Left renal cortex interstitium (tissue), 4 donors: ENCODE measurements at regions not wholly inside any gene's neighbourhood (a gene's known extent, or its start where the extent isn't known, plus 50 kb on each side); places are given as distances from the start of the nearest gene placed in this dataset.

Experiments used
- DNase-seq, 4 donors: peaks; one replicate each; pipeline ENCODE4 v3.0.0-alpha.2; 2013; ENCODE audit warnings: low read depth in 4 of 4, low spot score in 2 of 4, missing footprints in 1 of 4

DNA sequence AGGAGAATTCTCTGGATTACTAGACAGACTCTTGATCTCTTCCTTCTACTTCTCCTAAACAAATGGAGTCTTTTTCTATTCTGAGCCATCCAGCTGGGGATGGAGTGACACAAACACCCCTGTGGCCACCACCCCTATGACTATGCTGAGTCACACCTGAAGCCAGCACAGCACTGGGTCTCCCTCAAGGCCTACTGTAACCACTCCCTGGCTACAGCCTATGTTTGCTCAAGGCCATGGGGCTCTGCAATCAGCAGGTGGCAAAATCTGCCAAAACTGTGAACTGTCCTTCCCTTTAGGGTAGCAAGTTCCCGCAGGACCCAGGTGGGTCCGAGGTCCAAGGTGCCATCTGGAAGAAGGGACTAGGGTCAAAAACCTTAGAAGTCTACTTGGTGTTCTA is 132.3 kb downstream of the TINAG start:
- DNase-seq, result no peak

DNA sequence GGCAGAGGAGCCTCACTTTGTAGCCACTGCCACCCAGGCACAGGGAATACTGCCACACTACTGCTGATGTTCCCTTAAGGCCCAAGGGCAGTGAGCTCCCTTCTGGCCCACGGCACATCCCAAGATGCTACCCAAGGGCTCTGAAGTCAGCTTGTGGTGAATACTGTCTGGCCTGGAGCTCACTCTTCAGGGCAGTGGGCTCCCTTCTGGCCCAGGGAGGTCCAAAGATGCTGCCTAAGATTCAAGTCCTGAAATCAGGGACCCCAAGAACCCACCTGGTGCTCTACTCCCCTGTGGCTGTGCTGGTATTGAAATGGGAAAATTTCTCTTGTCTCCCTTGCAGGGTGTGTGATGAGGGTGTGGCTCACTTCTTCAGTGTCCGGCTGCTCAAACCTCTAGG is 132.8 kb downstream of the TINAG start:
- no peak for DNase-seq

DNA sequence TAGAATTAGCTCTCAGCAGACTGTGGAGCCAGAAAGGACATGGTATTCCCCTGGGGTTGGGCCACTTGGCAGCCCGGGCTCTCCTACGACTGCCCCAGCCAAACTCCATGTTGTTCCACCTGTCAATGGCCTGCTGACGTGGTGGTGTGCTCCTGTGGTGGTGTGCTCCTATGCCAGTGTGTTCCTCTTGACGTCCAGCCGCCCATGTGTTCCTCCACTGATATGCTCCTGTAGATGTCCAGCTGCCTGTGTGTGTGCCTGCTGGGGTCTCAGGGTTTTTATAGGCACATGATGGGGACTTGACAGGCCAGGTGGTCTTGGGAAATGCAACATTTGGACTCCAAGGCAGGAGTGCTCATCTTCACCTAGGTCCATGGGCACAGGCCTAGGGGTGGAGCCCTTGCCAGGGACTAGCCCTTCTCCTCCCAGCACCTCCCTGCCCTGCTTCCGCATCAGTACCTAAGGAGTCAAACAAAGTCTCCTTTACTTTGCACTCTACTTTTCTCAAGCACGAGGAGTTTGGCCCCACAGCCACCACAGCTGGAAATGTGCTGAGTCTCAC is 133.5 kb downstream of the TINAG start:
- no peak for DNase-seq

DNA sequence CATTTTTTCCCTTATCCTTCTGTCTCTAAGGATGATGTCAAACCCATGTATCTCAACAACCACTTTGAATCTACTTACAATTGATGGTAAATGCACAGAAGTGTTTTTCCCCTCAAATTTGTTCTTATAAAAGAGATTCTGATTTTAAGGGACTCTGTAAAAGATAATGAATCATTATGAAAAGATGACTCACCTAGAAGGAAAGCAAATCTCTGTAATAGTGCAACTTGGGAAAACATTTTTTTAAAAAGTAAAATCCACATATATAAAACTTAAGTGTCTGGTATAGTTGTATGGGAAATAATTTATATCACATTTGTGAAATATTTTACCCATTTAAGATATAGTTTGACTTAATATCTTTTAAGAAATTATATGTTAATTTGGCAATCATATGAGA is 137.0 kb downstream of the TINAG start:
- DNase-seq, result no peak

DNA sequence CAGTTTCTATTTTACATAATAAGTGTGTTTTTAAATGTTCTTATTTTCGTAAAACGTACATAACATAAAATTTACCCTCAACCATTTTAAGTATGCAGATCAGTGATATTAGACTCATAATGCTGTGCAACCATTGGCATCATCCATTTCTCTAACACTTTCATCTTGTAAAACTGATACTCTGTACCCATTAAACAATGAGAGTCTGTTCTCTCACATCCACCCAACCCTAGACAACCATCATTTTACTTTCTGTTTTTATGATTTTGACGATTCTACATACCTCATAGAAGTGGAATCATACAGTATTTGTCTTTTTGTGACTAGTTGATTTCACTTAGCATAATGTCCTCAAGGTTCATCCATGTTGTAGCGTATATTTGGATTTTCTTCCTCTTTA is 140.4 kb downstream of the TINAG start:
- DNase-seq, result no peak

DNA sequence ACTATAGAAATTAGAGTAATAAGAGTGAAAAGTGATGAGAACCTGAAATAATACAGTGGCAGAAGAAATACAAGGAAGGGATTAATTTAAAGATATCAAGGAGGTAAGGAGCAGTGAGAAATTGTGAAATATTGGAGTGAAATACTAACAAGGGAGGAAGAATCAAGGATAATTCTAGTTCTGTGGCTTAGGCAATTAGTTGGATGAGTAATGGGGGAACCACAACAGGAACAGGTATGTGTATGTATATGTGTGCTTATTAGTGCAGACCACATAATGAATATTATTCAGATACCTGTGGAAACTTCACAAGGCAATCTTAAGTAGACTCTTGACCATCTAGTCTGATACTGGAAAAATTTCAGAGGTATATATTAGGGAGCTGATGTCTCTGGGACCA is 143.3 kb downstream of the TINAG start:
- no peak for DNase-seq

DNA sequence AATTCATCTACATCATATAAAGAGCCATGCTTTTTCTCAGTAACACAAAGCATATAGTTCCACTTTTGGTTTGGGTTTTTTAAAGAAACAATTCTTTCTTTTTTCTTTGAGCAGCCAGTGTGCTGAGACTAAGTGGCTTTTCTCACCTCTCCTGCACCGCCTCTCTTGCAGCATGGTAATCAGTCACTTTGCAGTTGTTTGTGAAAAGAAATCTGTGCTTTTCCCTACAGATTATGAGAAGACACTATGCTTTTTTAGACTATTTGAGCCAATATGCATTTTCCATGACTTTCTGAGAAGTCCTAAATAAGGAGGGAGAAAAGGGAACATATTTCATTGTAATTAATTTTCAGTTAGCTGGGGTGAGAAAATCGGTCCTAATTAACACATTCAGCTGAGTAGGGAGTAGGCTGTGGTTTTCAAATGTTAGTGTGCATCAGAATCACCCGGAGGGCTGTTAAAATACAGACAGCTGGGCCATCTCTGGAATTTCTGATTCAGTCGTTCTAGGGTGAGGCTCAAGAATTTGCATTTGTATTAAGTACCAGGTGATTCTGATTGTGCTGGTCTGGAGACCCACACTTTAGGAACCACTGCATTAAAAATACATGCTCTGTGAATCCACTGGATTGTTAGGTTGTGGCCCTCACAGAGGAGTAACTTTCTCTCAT is 155.2 kb downstream of the TINAG start:
- DNase-seq, result no peak

DNA sequence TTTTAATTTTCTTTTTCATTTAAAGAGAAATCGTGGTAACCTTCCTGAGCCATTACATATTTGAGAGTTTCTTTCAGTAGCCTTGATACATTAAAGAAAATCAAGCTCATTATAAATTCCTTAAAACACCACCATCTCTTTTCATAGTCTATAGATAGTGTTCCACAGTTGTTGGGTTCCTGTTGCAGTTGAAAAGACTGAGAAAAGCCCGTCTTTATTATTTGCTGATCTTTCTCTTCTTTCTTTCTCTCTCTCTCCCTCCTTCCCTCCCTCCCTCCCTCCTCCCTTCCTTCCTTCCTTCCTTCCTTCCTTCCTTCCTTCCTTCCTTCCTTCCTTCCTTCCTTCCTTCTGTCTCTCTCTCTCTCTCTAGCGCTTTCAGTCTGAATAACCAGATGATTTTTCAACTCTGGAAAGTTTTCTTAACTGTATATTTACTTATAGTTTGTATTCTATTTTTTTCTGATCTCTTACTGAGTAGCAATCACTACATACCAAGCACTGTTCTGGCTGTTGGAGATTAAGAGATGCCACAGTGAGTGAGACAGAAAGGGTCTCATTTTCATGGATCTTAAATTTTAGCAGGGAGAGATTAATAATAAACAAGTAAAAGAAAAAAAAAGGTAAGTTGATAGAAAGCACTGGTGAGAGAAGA is 157.5 kb downstream of the TINAG start:
- DNase-seq, result no peak

DNA sequence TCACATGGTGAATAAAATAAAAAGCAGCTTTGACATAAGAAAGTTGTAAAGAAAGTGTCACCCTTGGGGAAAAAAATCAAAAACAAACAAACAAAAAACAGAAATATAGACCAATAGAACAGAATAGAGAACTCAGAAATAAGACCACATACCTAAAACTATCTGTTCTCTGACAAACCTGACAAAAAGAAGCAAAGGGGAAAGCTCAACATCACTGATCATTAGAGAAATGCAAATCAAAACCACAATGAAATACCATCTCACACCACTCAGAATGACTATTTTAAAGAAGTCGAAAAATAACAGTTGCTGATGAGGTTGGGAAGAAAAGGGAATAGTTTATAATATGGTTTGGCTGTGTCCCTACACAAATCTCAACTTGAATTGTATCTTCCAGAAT is 159.1 kb downstream of the TINAG start:
- DNase-seq, result no peak

DNA sequence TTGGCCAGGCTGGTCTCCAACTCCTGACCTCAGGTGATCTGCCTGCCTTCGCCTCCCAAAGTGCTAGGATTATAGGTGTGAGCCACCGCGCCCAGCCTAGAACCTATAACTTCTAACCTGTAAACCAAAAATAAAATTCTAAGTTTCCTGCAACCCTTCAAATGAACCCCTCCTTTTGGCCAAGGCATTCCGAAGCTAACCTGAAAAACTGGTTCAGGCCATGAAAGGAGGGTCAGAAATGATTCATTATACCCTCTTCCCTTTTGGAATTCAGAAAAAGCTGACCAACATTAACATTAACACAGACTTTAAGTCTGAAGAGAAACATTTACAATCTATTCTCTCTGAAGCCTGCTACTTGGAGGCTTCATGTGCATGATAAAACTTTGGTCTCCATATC is 165.1 kb downstream of the TINAG start:
- no peak for DNase-seq

DNA sequence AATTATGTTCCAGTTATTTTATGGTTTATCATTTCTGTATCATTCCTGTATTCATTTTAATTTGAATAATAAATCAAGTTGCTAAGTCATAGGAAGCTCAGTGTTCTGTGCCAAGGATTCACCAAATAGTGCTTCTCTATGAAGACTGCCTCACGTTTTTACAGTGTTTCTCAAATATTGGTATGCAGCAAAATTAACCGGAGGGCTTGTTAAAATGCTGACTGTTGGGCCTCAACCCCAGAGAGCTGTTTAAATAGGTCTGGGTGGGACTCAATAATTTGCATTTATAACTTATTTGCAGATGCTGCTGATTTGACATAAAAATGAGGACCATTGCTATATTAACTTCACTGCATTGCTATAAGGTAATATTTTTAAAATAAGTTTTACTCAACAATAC is 166.7 kb downstream of the TINAG start:
- DNase-seq, result no peak

DNA sequence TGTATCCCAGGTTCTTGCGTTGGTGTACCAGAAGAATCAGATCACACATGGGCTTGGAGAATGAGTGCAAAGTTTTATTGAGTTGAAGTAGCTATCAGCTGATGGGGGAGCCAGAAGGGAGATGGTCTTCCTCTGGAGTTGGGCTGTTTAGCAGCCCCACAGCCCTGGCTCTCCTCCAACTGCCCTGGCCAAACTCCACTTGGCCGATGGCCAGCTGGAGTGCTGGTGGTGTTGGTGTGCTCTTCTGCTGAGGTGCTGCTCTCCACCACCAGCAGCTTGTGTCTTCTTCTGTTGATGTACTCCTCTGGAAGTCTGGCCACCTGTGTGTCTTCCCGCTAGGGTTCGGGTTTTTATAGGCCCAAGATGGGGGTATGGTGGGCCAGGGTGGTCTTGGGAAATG is 172.8 kb downstream of the TINAG start:
- no peak for DNase-seq

DNA sequence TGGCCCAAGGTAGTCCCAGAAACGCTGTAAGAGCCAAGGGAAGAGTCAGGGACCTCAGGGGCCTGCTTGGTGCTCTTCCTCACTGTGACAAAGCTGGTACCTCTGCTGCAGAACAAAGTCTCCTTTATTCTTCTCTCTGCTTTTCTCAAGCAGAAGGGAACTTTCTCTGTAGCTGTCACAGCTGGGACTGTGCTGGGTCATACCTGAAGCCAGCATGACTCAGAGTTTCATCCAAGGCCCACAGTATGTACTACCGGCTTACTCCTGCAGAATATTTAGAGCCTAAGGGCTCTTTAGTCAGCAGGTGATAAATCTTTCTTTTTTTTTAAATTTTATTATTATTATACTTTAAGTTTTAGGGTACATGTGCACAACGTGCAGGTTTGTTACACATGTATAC is 183.2 kb downstream of the TINAG start:
- DNase-seq, result no peak

DNA sequence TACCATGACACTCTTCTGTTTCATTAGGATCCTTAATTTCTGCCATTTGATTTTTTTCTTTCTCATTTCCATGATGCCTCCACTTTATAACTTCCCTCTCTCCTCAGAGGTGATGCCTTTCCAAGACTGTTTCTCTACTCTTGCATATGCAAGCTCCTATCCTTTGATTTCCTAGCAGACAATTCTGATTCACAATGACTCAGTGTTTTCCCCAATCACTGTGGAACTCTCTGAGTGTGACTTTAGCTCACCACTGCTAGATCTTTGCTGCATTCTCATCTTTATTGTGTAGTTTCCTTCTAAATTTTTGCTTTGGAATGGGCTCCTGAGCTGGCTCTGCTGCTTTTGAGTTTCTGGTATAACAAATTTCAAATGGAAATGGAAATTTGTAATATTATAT is 184.9 kb downstream of the TINAG start:
- no peak for DNase-seq

DNA sequence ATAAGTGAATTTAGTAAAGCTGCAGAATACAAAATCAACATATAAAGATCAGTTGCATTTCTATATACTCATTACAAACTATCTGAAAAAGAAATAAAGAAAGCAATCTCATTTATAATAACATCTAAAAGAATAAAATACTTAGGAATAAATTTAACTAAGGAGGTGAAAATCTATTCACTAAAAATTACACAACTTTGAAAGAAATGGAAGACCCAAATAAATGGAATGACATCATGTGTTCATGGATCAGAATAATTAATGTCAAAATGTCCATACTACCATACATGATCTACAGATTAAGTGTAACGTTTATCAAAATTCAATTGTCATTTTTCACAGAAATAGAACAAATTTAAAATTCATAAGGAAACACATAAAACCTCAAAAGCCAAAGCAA is 194.9 kb downstream of the TINAG start:
- no peak for DNase-seq

DNA sequence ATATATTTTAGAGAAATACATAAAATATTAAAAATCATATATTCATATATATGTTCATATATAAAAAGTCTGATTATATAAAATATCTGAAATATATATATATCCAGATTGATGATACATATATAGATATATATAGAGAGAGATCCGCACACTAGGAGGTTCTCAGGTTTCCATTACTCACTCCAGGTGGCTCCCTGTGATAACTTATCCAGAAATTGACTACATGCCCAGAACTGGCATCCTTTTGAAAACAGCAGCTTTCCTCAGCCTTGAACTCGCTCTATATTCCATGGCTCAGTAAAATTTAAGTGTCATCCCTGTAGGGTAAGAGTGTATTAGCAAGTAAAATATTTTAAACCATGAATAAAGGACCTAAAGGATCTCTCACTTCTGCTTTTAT is 206.8 kb downstream of the TINAG start:
- no peak for DNase-seq

DNA sequence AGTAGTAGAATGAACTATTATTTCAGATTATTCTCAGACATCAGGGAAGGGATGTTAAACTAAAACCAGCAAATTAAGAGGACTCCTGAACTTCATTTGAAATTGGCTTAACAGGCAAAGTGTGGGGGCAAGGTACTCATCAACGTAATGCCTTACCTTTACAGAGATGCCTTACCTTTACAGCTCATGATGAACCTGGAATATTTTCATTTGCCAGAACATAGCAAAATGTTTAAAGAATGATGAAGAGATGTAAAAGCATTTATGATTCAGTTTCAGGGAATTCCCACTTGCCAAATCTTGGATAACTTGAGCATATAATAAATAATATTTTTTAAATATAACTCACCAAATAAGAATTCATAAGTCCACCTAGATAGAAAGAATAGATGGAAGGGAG is 207.5 kb downstream of the TINAG start:
- no peak for DNase-seq

DNA sequence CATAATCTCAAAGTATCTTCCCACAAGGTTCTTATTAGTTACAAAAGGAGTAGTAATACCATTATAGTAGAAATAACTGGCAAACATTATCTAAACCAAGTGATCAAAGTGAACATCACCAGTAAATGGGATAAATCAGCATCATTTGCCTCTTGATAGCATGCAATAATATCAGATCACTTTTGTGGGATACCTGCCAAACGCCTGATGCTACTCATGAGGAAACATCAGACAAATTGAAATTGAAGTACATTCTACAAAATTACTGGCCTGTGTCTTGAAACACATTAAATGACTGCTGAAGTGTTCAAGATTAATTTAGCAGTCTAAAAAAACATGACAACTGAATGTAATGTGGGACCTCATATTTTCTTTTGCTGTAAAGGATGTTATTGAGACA is 208.1 kb downstream of the TINAG start:
- no peak for DNase-seq

DNA sequence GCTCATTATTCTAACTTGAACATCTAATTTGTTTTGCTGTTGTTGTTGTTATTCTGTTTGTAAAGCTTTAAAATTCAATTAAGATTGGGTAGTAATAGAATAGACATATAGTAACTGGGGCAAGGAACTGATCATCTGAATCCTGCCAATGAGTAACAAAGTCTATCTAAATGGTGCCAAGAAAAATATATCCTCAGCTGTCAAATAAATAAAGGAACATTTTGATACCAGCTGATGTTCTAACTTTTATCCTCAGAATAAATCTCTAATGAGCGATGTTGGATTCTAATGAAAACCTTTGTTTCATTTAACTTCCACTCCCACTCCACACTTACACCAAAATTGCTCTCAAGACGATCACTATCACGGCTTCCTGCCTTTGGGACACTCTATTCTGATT is 210.9 kb downstream of the TINAG start:
- no peak for DNase-seq

DNA sequence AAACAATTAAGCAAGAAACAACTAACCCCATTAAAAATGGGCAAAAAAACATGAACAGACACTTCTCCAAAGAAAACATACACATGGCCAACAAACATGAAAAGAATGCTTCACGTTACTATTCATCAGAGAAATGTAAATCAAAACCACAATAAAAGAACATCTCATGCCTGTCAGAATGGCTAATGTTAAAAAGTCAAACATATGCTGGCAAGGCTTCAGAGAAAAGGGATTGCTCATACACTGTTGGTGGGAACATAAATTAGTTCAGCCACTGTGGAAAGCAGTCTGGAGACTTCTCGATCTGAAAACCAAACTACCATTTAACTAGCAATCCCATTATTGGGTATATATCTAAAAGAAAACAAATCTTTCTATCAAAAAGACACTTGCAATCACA is 217.5 kb downstream of the TINAG start:
- DNase-seq, result no peak

DNA sequence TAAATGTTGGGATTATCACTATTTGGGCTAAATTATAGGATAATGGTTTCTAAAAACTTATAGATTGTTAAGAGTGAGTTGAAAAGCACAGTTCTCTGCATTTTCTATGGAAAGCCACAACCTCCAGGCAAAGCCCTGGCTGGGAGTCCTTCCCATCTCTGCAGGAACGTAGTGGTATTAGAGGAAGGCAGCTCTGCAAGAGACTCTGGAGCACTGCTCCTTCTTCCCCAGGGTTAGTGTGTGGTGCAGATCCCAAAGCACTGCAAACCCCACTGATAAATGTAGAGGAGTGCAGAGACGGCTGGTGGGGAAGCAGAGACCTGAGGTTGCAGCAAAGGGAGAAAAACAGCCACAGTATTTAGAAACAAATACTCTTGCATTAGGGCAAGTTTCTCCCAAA is 225.3 kb downstream of the TINAG start:
- no peak for DNase-seq

DNA sequence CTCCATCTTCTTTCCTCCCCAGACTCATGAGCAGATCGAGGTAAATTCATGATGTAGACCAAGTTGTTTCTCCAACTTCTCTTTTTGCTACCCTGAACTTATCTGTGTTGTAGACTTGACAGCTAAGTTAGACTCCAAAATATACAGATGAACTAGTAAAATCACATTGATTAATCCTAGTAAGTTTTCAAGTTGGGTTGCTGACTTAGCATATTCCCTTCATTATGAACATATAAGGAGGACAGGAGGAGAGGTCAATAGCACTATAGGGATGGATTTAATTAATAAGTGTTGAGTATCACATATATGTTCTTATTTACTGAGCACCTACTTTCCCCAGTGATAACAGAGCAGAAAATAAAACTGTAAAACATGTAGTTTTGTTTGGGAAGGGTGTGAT is 227.3 kb downstream of the TINAG start:
- DNase-seq, result no peak

DNA sequence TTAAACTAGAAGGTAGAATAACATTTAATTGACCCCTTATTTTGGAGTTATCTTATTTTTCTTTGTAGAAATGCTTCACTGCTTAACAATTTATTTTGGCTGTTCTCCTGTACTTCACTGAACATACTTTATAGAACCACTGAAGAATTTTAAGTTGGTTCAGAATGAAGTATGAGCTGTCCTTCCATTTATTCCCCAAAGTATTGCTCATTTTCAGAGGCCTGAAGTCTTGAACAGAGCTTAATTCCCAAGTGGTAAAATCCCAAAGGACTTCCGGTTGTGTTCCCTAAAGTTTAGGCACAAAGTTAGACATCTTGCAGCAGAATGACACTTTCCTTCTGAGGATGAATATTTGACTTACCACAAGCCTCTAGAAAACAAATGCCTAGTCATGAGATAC is 233.3 kb downstream of the TINAG start:
- no peak for DNase-seq
